Lower lobe of right lung (tissue), 2 donors: ENCODE measurements at regions not wholly inside any gene's neighbourhood (a gene's known extent, or its start where the extent isn't known, plus 50 kb on each side); places are given as distances from the start of the nearest gene placed in this dataset.

Experiments used
- ATAC-seq, 2 donors: fragments of 200-7000 bp; cut with Tn5 transposase; one replicate each; pipeline ENCODE4 v1.9.1; 2020 to 2022; ENCODE audit warnings: mild to moderate bottlenecking in 2 of 2, moderate library complexity in 2 of 2
- DNase-seq: peaks from one replicate; pipeline ENCODE4 v3.0.0-alpha.2; 2020
- H3K27ac ChIP-seq: fragments of 200-600 bp; one replicate; pipeline ENCODE4 v1.8.0; 2022
- H3K27me3 ChIP-seq: fragments of 200-600 bp; one replicate; pipeline ENCODE4 v1.8.0; 2022; ENCODE audit warnings: low read depth
- H3K36me3 ChIP-seq: fragments of 200-600 bp; one replicate; pipeline ENCODE4 v1.8.0; 2022; ENCODE audit warnings: mild to moderate bottlenecking
- H3K4me1 ChIP-seq: fragments of 200-600 bp; one replicate; pipeline ENCODE4 v1.8.0; 2022
- H3K4me3 ChIP-seq: fragments of 200-600 bp; one replicate; pipeline ENCODE4 v1.8.0; 2022; ENCODE audit warnings: mild to moderate bottlenecking
- H3K9me3 ChIP-seq: fragments of 200-600 bp; one replicate; pipeline ENCODE4 v1.8.0; 2022
- CTCF ChIP-seq: fragments of 200-600 bp; IDR thresholded peaks from one replicate; pipeline ENCODE4 v1.8.0; 2022; ENCODE audit warnings: antibody characterized with exemption, mild to moderate bottlenecking
- intact Hi-C: fragments of 100-400 bp; cut with DNase I; formaldehyde crosslinking; loops from one replicate; pipeline ENCODE4 v1.11.0; 2022
- donor health status: DM: no; HTN: yes; CAD: no; lungs with severe emphysema.

DNA sequence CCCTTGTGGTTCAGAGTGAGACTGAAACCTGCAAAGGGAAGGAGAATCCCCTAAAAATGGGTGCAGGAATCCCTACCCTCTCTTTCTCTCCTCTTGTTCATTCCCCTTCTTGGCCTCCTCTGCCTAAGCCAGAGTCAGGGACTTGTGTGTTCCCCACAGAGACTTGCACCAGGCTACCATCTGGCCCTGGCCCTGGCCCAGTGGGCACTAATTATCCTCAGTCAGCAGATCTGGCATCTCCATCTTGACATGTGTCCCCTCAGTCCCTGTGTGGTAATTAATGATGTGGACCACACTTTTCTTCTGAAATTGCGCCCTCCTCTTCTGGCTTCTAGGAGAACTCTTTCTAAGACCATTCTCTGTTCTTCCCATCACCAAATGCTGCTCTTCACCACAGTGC, 354.4 kb downstream of the SETD4 start:
- no peak for TF ChIP-seq CTCF
- H3K4me3 ChIP-seq: no peak overlapping the region
- no peaks in the 10 kb centered on the region for H3K27me3 ChIP-seq
- H3K27ac ChIP-seq: no peak overlapping the region
- no peaks in the 10 kb centered on the region for H3K4me1 ChIP-seq
- ATAC-seq (no peak), DNase-seq (no peak)
- intact Hi-C loops: no loop called here
- no peaks in the 10 kb centered on the region for H3K9me3 ChIP-seq
- no peaks in the 10 kb centered on the region for H3K36me3 ChIP-seq

- Histone ChIP-seq H3K36me3 (no peaks in the 10 kb centered on the region), H3K4me3 (no peak overlapping the region), H3K27ac (no peak overlapping the region), H3K27me3 (no peaks in the 10 kb centered on the region), H3K4me1 (no peaks in the 10 kb centered on the region), H3K9me3 (no peaks in the 10 kb centered on the region)
- ATAC-seq (no peak), DNase-seq (no peak)
- intact Hi-C loops: no loop called here
- no peak for TF ChIP-seq CTCF
Measured at GRCh38 chr21:35705237-35705887, 355.0 kb downstream of the SETD4 start.

GRCh38 chr21:35703704-35704103, 356.6 kb downstream of the SETD4 start:
- intact Hi-C loops: no loop called here
- no peak for TF ChIP-seq CTCF
- no peak overlapping the region for H3K27ac ChIP-seq
- H3K36me3 ChIP-seq: no peaks in the 10 kb centered on the region
- H3K4me1 ChIP-seq: no peaks in the 10 kb centered on the region
- no peaks in the 10 kb centered on the region for H3K9me3 ChIP-seq
- H3K4me3 ChIP-seq: no peak overlapping the region
- DNase-seq (no peak), ATAC-seq (no peak)
- H3K27me3 ChIP-seq: no peaks in the 10 kb centered on the region

GRCh38 chr21:35699361-35699760, 361.0 kb downstream of the SETD4 start:
- no peak for TF ChIP-seq CTCF
- Histone ChIP-seq H3K4me3 (no peak overlapping the region), H3K4me1 (peaks cover 14% of the 10 kb centered on the region), H3K27ac (no peak overlapping the region), H3K36me3 (no peaks in the 10 kb centered on the region), H3K27me3 (no peaks in the 10 kb centered on the region), H3K9me3 (no peaks in the 10 kb centered on the region)
- ATAC-seq: peak; percentile 29 to 54
- DNase-seq: no peak
- intact Hi-C loops: no loop called here

GRCh38 chr21:35697321-35697808, 363.0 kb downstream of the SETD4 start:
- H3K9me3 ChIP-seq: no peaks in the 10 kb centered on the region
- TF ChIP-seq CTCF: no peak
- intact Hi-C loops: no loop called here
- H3K4me1 ChIP-seq: peaks cover 14% of the 10 kb centered on the region
- DNase-seq (peak; percentile 75), ATAC-seq (peak; percentile 69 to 71)
- H3K27ac ChIP-seq: no peak overlapping the region
- H3K27me3 ChIP-seq: no peaks in the 10 kb centered on the region
- no peaks in the 10 kb centered on the region for H3K36me3 ChIP-seq
- no peak overlapping the region for H3K4me3 ChIP-seq
